ENCODE measurements at regions not wholly inside any gene's neighbourhood (a gene's known extent, or its start where the extent isn't known, plus 50 kb on each side); places are given as distances from the start of the nearest gene placed in this dataset.

DNA sequence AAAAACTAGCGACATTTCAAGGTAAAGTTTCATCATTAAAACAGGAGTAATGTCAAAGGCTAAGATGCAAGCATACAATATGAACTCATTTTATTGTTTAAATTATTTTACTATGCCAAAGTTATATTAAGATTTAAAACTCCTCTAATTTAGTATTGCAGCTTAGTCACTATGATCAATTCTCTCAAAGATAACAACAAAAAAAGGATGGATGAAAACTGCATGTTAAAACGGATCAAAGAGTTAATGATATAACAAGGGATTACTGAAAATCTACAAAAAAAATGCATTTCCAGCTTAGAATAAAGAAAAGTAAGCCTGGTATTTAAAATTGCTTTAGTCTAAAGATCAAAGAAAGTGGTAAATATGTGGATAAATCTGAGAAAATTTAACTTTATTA lies 587.8 kb upstream of the PCDH20 start:
- H3K36me3 ChIP-seq (ENCODE audit: control insufficient read depth, insufficient read depth, low read length): no peaks in the 10 kb centered on the region
- H3K4me3 ChIP-seq (ENCODE audit: low read depth, low read length): no peak overlapping the region
- FAIRE-seq: no peak
- H3K27me3 ChIP-seq (ENCODE audit: control insufficient read depth, insufficient read depth, low read length): no peaks in the 10 kb centered on the region
- TF ChIP-seq CTCF (IDR thresholded peaks at IDR 0.05; ENCODE audit: insufficient read depth, low read length, severe bottlenecking): no peak
- DNase-seq (ENCODE audit: low read depth): no peak

GRCh38 chr13:61994174-61994573 lies 578.5 kb upstream of the PCDH20 start:
- Histone ChIP-seq H3K36me3 (ENCODE audit: control insufficient read depth, insufficient read depth, low read length) (no peaks in the 10 kb centered on the region), H3K4me3 (ENCODE audit: low read depth, low read length) (no peak overlapping the region), H3K27me3 (ENCODE audit: control insufficient read depth, insufficient read depth, low read length) (no peaks in the 10 kb centered on the region)
- FAIRE-seq: no peak
- DNase-seq (ENCODE audit: low read depth): no peak
- TF ChIP-seq CTCF (IDR thresholded peaks at IDR 0.05; ENCODE audit: insufficient read depth, low read length, severe bottlenecking): no peak

GRCh38 chr13:61989978-61990377 lies 574.3 kb upstream of the PCDH20 start:
- H3K4me3 ChIP-seq (ENCODE audit: low read depth, low read length): no peak overlapping the region
- TF ChIP-seq CTCF (IDR thresholded peaks at IDR 0.05; ENCODE audit: insufficient read depth, low read length, severe bottlenecking): no peak
- FAIRE-seq (no peak), DNase-seq (ENCODE audit: low read depth) (no peak)
- no peaks in the 10 kb centered on the region for H3K27me3 ChIP-seq (ENCODE audit: control insufficient read depth, insufficient read depth, low read length)
- no peaks in the 10 kb centered on the region for H3K36me3 ChIP-seq (ENCODE audit: control insufficient read depth, insufficient read depth, low read length)

DNA sequence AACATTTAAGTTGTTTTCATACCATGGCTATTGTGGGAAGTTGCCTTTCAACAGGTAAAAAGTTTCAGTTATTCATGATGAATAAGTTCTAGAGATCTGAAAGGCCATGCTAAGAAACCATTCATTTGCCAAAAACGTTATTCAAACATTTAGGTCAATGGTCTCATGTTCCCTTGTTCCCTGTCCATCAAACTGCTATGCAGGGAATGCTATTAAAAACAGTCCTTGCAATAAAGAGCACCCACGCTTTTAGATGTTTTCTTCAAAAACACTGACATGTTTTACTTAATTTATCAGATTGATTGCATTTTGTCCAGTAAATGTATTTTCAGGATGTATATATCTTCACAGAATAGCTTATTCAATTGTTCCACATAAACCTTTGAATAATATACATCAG lies 573.2 kb upstream of the PCDH20 start:
- Histone ChIP-seq H3K27me3 (ENCODE audit: control insufficient read depth, insufficient read depth, low read length) (no peaks in the 10 kb centered on the region), H3K36me3 (ENCODE audit: control insufficient read depth, insufficient read depth, low read length) (no peaks in the 10 kb centered on the region), H3K4me3 (ENCODE audit: low read depth, low read length) (no peak overlapping the region)
- FAIRE-seq: no peak
- DNase-seq (ENCODE audit: low read depth): no peak
- TF ChIP-seq CTCF (IDR thresholded peaks at IDR 0.05; ENCODE audit: insufficient read depth, low read length, severe bottlenecking): no peak

DNA sequence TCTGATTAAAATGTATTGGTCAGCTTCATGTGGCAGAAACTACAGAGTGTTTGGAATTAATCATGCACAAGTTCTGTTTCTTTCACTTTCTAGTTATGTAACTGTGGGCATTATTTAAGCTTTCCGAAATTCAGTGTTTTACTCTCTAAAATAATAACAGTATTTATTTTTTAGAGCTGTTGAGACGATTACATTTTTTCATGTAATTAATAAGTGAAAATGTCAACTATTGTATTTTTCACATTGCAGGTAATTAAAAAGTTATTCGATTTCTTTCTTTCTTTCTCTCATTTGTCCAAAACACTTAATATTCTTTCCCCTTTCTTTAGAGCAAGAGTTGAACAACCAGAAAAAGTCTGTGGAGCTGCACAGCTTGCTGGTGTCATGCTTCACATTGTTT lies 559.4 kb upstream of the PCDH20 start:
- FAIRE-seq (no peak), DNase-seq (ENCODE audit: low read depth) (no peak)
- no peak for TF ChIP-seq CTCF (IDR thresholded peaks at IDR 0.05; ENCODE audit: insufficient read depth, low read length, severe bottlenecking)
- Histone ChIP-seq H3K27me3 (ENCODE audit: control insufficient read depth, insufficient read depth, low read length) (no peaks in the 10 kb centered on the region), H3K4me3 (ENCODE audit: low read depth, low read length) (no peak overlapping the region), H3K36me3 (ENCODE audit: control insufficient read depth, insufficient read depth, low read length) (no peaks in the 10 kb centered on the region)

- TF ChIP-seq CTCF (IDR thresholded peaks at IDR 0.05; ENCODE audit: insufficient read depth, low read length, severe bottlenecking): no peak
- H3K4me3 ChIP-seq (ENCODE audit: low read depth, low read length): no peak overlapping the region
- DNase-seq (ENCODE audit: low read depth) (no peak), FAIRE-seq (no peak)
- H3K27me3 ChIP-seq (ENCODE audit: control insufficient read depth, insufficient read depth, low read length): no peaks in the 10 kb centered on the region
- no peaks in the 10 kb centered on the region for H3K36me3 ChIP-seq (ENCODE audit: control insufficient read depth, insufficient read depth, low read length)
These were observed 550.1 kb upstream of the PCDH20 start for GRCh38 chr13:61965756-61966155.
